Mucosa of gallbladder (tissue), 1 donor: ENCODE measurements at regions not wholly inside any gene's neighbourhood (a gene's known extent, or its start where the extent isn't known, plus 50 kb on each side); places are given as distances from the start of the nearest gene placed in this dataset.
"Not testable (repeated sequence)": the region's sequence is repeated elsewhere in the genome, so short reads cannot be mapped to it uniquely, and the experiment has no call there.

Experiments
- DNase-seq: peaks from one replicate; pipeline ENCODE4 v3.0.0-alpha.2; 2020; ENCODE audit warnings: low spot score
- donor health status: DM: no; HTN: no; CAD: no.

DNA sequence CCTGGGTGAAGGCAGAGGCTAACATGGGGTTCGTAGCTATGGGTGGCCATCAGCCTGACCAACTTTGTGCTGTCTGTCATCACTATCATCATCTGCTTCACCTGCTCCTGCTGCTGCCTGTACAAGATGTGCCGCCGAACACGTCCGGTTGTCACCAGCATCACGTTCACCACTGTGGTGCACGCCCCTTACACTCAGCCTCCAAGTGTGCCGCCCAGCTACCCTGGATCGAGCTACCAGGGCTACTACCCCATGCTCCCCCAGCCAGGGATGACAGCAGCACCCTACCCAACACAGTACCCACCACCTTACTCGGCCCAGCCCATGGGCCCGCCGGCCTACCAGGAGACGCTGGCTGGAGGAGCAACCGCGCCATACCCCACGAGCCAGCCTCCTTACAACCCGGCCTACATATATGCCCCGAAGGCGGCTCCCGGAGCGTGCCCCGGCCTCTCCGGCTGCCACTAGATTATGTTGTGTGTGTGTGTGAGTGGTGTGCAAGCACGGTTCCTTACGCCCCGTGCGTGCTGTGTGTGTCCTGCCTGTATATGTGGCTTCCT lies 213.4 kb upstream of the XIST start:
- no peak for DNase-seq

DNA sequence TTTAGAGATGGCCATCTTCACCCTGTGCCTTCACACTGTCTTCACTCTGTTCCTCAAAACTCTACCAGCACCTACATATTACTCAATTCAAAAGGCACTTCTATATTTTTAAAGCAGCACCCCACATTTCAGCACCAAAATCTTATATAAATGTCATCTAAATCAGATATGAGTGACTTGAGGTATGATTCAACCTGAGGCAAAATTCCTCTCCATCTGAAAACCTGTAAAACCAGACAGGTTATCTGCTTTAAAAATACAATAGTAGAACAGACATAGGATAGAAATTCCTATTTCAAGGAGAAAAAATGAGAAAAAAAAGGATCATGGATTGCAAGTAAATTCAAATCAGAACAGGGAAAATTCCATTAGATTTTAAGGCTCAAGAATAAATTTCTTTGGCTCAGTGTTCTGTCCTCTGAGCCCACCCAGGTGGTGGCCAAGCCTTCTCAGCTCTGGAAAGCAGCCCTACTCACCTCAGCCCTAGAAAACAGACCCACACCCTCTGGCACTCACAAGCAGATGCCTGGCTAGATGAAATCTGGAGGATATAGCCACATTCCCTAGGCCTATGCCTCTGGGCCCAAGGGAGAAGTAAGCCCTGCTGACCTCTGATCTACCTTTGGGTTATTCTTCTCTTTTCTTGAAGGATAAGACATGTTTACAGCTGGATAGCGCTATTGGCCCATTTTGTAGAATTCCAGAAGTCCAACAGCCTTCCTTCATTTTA lies 211.1 kb upstream of the XIST start:
- DNase-seq: no peak

DNA sequence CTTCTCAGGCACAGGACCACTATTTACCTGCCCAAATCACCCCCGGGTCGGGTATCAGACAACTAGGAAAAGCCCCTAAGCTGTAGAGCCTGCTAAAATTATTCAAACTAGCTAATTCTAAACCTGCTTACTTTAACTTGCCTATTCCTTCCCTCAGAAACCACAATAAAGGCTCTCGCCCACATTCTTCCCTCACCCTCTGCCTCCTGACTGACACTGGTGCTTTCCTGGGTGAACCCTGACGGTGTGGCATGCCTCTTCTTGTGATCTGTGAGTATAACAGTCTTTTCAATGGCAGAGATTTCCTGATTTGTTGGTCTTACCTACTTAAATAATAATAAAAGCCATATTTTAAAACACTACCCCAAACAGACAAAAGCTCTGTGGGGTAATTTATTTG lies 209.4 kb upstream of the XIST start:
- no peak for DNase-seq

DNA sequence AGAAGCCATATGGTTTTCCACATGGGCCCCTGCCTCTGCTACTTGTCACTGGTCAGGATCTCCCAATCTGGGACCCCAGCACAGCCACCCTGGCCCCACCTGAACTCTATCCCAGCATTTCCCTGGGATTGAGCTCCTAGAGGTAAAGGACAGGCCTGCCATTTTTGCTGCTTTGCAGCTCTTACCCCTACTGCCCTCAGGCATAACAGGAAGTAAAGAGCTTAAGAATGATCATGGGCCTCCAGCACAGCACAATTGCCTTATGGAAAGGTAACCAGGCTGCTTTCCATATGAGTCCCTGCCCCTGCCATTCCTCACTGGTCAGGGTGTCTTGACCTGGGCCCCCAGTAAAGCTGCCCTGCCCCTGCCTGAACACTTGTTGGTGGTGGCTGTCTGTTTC lies 196.6 kb upstream of the XIST start:
- no peak for DNase-seq

DNA sequence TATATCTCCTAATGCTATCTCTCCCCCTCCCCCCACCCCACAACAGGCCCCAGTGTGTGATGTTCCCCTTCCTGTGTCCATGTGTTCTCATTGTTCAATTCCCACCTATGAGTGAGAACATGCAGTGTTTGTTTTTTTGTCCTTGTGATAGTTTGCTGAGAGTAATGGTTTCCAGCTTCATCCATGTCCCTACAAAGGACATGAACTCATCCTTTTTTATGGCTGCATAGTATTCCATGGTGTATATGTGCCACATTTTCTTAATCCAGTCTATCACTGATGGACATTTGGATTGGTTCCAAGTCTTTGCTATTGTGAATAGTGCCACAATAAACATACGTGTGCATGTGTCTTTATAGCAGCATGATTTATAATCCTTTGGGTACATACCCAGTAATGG lies 181.6 kb upstream of the XIST start:
- not testable (repeated sequence) for DNase-seq

DNA sequence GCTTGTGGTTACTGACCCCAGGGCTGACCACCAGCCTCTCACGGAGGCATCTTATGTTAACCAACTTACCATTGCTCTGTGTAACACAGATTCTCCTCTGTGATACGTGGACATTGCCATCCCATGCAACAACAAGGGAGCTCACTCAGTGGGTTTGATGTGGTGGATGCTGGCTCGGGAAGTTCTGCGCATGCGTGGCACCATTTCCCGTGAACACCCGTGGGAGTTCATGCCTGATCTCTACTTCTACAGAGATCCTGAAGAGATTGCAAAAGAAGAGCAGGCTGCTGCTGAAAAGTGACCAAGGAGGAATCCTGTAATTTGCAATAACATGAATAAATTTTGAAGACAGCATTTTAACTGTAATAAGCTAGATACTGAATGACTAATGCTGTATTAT lies 179.0 kb upstream of the XIST start:
- not testable (repeated sequence) for DNase-seq

DNA sequence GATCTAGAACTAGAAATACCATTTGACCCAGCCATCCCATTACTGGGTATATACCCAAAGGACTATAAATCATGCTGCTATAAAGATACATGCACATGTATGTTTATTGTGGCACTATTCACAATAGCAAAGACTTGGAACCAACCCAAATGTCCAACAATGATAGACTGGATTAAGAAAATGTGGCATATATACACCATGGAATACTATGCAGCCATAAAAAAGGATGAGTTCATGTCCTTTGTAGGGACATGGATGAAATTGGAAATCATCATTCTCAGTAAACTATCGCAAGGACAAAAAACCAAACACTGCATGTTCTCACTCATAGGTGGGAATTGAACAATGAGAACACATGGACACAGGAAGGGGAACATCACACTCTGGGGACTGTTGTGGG lies 178.3 kb upstream of the XIST start:
- not testable (repeated sequence) for DNase-seq

DNA sequence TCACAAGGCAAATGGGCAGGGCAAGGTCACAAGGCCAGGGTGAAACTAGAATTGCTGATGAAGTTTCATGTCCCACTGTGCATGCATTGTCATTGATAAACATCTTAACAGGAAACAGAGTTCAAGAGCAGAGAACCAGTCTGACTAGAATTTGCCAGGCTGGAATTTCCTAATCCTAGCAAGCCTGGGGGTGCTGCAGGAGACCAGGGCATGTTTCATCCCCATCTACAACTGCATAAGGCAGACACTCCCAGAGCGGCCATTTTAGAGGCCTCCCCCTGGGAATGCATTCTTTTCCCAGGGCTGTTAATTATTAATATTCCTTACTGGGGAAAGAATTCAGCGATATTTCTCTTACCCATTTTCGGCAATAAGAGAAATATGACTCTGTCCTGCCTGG lies 172.6 kb upstream of the XIST start:
- not testable (repeated sequence) for DNase-seq

DNA sequence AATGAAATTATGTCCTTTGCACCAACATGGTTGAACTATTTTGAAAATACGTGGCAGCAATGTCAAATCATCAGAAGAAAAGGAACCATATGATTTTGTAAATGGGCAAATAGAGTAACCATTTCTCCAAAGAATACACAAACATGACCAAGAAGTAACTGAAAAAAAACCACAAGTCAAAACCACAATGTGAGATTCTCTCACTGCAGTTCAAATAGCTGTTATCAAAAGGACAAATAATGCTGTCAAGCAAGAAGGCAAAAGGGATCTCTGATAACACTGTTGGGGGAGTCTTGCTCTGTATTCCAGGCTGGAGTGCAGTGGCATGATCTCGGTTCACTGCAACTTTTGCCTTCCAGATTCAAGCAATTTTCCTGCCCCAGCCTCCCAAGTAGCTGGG lies 170.7 kb upstream of the XIST start:
- no peak for DNase-seq

DNA sequence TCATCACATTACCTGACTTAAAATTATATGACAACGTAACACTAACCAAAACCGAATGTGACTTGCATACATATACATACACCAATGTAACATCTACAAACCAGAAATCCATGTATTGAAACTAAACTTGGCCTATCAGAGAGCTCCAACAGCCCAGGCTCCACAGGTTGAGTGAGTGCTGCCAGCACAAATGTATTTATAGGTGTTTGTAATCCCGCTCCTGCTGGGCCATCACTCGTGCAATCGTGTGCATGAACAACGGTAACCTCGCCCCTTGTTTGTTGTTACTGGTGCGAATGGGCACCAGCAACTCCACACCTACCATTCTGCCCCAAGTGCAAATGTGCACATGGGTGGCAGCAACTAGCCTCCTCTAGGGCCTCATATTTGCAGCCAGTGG lies 165.7 kb upstream of the XIST start:
- no peak for DNase-seq

DNA sequence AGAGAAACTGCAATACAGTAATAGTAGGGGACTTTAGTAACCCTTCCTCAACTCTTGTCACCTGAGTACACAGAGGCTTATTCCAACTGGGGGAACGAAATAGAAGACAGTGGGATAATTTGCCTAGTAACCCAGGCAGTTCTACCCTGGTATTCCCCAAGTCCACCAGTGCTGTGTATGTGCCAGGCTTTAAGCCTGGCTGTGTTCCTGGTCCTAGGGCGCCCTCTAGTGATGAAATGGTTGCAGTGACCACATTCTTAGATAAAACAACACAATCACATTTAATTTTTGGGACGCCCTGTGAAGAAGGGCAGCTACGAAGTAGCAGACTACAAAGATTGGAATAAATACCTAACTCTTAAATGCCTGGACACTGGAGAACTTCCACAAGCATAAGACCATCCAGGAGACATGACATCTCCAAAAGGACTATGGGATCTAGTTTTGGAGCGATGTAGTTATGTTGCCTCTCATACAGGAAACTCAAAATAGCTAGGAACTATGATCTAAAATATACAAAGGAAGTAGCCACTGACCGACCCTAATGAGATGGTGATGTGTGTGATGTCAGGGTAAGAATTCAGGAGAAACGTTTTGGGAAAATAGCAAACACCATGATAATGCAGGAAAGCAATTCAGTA lies 163.0 kb upstream of the XIST start:
- peak; percentile 71 for DNase-seq

DNA sequence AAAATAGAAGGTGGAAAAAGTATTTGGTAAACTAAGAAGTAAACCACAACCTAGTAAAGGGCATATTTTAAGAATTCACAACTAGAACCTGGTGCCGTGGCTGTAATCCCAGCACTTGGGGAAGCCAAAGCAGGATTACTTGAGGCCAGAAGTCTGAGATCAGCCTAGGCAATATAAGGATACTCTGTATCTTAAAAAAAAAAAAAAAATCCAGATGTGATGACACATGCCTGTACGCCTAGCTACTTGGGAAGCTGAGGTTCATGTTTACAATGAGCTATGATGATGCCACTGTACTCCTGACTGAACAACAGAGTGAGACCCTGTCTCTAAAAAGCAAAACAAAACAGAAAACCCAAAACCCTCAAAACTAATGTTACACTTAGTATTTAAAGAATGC lies 156.5 kb upstream of the XIST start:
- no peak for DNase-seq

DNA sequence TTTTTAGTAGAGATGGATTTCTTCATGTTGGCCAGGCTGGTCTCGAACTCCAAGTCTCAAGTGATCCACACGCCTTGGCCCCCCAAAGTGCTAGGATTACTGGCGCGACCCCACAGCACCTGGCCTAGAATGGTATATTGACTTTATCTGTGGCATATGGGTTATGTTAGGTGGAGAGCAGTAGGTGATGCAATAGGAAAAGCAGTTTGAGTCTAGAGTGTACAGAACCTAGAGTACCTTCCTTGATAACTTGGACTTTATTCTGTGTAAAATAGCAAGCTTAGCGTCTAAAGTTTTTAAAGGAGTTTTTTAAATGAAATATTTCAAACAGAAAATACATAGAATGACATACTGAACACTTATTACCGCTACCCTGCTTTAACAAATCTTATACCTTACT lies 139.5 kb upstream of the XIST start:
- no peak for DNase-seq

DNA sequence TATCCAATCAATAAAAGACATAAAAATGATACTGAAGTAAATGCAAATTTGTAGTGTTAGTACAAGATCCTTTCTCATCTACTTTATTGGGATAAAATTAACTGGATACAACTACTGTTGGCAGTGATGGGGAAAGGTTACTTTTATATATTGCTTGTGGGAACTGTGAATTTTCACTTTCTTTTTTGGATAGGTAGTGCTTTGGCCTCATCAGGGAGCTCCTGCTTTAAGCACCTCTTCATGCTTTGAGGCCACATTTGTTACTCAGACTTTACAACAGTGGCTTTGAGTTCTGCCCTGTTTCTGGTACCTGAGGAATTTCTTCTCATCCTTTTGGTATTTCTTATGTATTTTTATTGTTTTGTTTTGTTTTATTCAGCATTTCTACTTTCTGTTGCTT lies 134.7 kb upstream of the XIST start:
- DNase-seq: no peak

DNA sequence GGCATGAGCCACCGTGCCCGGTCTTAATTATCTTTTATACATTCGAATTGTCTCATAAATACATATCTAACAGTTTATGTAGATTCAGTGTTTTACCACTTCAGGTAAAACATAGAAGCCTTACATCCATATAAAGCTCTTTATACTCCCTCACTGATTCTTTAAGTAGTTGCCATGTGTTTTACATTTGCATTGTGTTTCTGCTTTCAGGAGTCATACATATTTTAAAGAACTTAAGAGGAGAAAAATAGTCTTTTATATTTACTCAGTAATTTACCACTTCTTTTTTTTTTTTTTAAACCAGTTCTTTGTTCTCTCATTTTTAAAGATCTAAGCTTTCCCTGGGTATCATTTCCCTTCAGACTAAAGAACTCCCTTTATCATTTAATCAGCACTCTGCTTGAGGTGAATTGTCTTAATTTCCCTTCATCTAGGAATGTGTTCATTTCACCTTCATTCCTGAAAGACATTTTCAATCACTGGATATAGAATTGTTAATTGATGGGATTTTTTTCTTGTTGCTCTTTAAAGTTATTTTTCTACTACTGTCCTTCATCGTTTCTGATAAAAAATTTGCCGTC lies 127.1 kb upstream of the XIST start:
- no peak for DNase-seq

DNA sequence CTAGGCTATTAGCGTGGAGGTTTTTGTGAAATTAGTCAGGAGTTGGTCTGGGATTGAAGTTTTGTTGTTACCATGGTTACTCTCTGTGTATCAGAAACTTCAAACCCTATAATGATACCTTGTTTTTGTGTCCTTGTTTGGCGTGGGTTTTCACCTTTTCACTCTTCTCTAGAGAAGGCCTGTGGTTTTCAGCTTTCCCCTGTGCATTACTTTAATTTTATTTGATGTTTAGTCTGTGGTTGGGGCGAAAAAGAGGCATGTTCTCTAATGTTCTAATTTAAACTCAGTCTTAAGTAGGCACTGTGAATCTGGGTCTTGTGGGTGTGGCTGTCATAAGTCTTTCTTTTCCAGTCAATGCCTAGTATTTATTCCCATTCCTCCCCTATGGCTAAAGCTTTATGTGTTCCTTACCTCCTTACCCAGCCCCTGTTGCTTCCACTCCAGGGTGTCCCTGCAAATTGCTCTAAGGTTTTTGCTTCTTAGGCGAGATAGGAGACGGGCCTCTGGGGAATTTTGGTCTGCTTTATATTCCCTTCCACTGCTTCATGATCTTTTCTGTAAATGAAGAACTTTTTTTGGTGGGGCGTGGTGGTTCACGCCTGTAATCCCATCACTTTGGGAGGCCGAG lies 125.1 kb upstream of the XIST start:
- DNase-seq: no peak

DNA sequence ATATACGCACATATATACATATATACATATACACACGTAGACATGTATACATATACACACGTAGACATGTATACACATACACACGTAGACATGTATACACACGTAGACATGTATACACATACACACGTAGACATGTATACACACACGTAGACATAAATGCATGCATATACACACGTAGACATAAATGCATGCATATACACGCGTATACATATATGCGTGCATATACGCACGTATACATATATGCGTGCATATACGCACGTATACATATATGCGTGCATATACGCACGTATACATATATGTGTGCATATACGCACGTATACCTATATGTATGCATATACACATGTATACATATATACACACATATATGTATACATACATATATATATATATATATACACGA lies 114.9 kb upstream of the XIST start:
- DNase-seq: not testable (repeated sequence)

DNA sequence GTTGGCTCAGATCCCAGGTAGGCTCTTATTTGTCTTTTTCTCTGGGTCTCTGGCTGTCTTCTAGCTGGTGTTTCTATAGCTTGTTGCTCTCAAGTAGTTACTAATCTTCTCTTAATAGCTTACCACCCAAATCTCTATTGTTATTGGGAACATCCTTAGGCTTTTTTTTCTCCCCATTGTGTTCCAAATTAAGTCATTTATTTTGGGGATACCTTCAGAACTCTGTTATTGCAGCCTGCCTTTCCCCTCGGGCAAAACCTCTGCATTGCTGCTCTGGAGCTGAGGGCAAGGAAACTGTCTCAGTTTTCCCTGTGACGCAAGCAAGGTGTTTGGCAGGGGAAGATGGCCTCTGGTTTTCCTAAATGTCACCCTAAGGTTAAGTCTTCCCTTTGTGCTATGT lies 113.3 kb upstream of the XIST start:
- DNase-seq: no peak

DNA sequence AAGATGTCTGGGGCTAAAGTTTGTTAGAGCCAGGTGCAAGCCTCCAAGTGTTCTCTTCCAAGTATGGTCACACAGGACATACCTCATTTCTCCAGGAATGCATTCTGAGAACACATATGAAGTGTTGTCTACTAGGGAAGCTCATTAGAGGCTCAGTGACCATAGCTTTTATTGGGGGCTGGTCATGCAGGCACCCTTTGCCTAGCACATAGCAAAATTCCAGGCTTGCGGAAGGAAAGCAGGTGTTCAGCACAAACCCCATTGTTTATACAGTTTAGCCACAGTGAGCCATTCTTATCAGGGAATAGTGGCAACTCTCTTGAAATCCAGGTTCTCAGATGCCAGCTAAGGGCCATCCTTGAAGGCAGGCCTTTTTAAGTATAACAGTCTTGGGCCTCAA lies 112.1 kb upstream of the XIST start:
- DNase-seq: no peak

DNA sequence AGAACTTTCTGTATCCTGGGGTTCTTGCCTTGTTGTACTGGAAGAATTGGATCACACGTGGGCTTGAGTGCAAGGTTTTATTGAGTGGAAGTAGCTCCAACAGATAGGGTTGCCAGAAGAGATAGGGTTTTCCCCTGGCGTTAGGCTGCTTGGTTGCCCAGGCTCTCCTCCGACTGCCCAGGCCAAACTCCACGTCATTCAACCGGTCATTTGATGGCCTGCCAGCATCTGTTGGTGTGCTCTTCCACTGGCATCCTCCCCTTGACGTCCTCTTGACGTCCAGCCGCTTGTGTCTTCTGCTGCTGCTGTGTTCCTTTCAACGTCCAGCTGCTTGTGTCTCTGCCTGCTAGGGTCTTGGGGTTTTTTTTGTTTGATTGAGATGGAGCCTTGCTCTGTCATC lies 111.2 kb upstream of the XIST start:
- DNase-seq: no peak

DNA sequence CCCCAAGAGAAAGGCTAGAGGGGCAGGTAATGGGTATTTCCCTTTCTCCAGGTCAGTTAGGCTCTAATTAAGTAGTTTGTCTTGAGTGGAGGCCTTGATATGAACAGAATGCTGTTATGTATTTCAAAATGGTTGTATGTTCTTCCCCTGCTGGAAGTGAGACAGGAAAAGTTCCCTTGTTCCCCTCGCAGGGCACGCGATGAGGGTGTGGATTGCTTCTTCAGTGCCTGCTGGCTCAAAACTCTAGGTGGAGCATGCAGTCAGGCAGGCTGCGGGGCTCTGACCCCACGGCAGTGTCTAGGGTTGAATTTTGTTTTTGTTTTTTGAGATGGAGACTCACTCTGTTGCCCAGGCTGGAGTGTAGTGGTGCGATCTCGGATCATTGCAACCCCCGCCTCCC lies 110.4 kb upstream of the XIST start:
- no peak for DNase-seq

DNA sequence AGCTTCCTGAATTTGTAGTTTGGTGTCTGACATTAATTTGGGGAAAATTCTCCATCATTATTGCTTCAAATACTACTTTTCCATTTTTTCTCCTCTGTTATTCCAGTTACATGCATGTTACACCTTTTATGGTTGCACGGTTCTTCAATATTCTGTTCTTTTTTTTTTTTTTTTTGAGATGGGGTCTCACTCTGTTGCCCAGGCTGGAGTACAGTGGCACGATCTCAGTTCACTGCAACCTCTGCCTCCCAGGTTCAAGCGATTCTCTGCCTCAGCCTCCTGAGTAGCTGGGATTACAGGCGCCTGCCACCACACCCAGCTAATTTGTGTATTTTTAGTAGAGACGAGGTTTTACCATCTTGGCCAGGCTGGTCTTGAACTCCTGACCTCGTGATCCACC lies 109.4 kb upstream of the XIST start:
- not testable (repeated sequence) for DNase-seq

DNA sequence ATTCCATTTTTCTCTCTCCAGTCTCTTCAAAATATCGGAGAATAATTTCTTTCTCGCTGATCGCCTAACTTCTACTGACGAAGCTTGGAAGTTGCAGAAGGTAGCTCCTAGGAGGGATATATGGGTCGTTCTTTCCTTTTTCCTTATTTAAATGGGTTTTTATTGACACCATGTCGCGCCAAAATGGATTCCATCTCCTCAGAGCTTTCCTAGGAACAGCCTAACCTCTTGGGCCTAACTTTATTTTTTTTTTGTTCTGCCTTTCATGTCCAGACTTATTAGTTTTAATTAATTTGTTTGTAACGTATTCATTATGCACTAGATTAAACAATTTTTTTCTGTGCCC lies 92.0 kb upstream of the XIST start:
- no peak for DNase-seq
